Neural cell (in vitro differentiated cells): ENCODE measurements at regions not wholly inside any gene's neighbourhood (a gene's known extent, or its start where the extent isn't known, plus 50 kb on each side); places are given as distances from the start of the nearest gene placed in this dataset.

Source experiments
- H2AFZ ChIP-seq: fragments of 200-600, 300-800 bp; sonication (generic), shearing (Covaris generic); 2 replicates; pipeline ENCODE4 v1.6.0; 2014; ENCODE audit warnings: low read depth, mild to moderate bottlenecking, antibody characterized with exemption, low read length, moderate library complexity
- H3F3A ChIP-seq: fragments of 200-600 bp; shearing (Covaris generic); 2 replicates; pipeline ENCODE4 v1.6.1; 2016; ENCODE audit warnings: mild to moderate bottlenecking, moderate library complexity, mixed read lengths, antibody characterized with exemption, low read length; ENCODE audit not compliant: insufficient read depth, poor library complexity, severe bottlenecking
- H3K27ac ChIP-seq: fragments of 200-600, 300-800 bp; sonication (generic), shearing (Covaris generic); 2 replicates; pipeline ENCODE4 v1.5.1; 2014; ENCODE audit warnings: mild to moderate bottlenecking, low read length, moderate library complexity
- H3K27me3 ChIP-seq: fragments of 300-800, 200-600 bp; sonication (generic), shearing (Covaris generic); 2 replicates; pipeline ENCODE4 v1.6.0; 2014; ENCODE audit warnings: mild to moderate bottlenecking, low read depth, low read length, moderate library complexity; ENCODE audit not compliant: insufficient read depth
- H3K36me3 ChIP-seq: fragments of 300-800, 200-600 bp; sonication (generic), shearing (Covaris generic); 2 replicates; pipeline ENCODE4 v1.5.1; 2014; ENCODE audit warnings: mild to moderate bottlenecking, antibody characterized with exemption, low read length, moderate library complexity; ENCODE audit not compliant: insufficient read depth
- H3K4me2 ChIP-seq: fragments of 300-800, 200-600 bp; sonication (generic), shearing (Covaris generic); 2 replicates; pipeline ENCODE4 v1.6.0; 2014; ENCODE audit warnings: mild to moderate bottlenecking, low read length
- H3K4me3 ChIP-seq: fragments of 300-800, 200-600 bp; sonication (generic), shearing (Covaris generic); 2 replicates; pipeline ENCODE4 v1.5.1; 2014; ENCODE audit warnings: mild to moderate bottlenecking, low read length, moderate library complexity
- H3K79me2 ChIP-seq: fragments of 200-600 bp; shearing (Covaris generic); replicated peaks from 2 replicates; pipeline ENCODE4 v1.6.0; 2014; ENCODE audit warnings: mild to moderate bottlenecking, low read length, moderate library complexity; ENCODE audit not compliant: insufficient read depth
- H3K9ac ChIP-seq: fragments of 300-800, 200-600 bp; sonication (generic), shearing (Covaris generic); 2 replicates; pipeline ENCODE4 v1.6.1; 2016; ENCODE audit warnings: mild to moderate bottlenecking, low read length, mixed read lengths
- H3K9me2 ChIP-seq: fragments of 200-600 bp; shearing (Covaris generic); 2 replicates; pipeline ENCODE4 v1.6.1; 2016; ENCODE audit warnings: mild to moderate bottlenecking, low read length, mixed read lengths; ENCODE audit not compliant: insufficient read depth
- H3K9me3 ChIP-seq: fragments of 200-600, 300-800 bp; sonication (generic), shearing (Covaris generic); 2 replicates; pipeline ENCODE4 v1.6.1; 2016; ENCODE audit warnings: mild to moderate bottlenecking, mixed run types, low read length, moderate library complexity, mixed read lengths
- H4K20me1 ChIP-seq: fragments of 200-600 bp; shearing (Covaris generic); 2 replicates; pipeline ENCODE4 v1.6.1; 2016; ENCODE audit warnings: mild to moderate bottlenecking, mixed run types; ENCODE audit not compliant: insufficient read depth
- EP300 ChIP-seq: fragments of 450-650 bp; conservative IDR thresholded peaks from 2 replicates; pipeline ENCODE4 v1.6.1; 2014; ENCODE audit warnings: antibody characterized with exemption, mild to moderate bottlenecking, moderate library complexity; ENCODE audit not compliant: poor library complexity, severe bottlenecking
- EZH2 ChIP-seq: fragments of 200-600, 300-800 bp; shearing (Covaris generic), sonication (generic); IDR thresholded peaks from 2 replicates; pipeline ENCODE4 v1.6.1; 2014; ENCODE audit warnings: antibody characterized with exemption, low read length, borderline replicate concordance, mild to moderate bottlenecking; ENCODE audit not compliant: insufficient read depth, poor library complexity, severe bottlenecking
- RAD21 ChIP-seq: fragments of 450-650 bp; conservative IDR thresholded peaks from 2 replicates; pipeline ENCODE4 v1.6.1; 2014; ENCODE audit warnings: antibody characterized with exemption, mild to moderate bottlenecking, moderate library complexity
- SMC3 ChIP-seq: fragments of 450-650 bp; conservative IDR thresholded peaks from 2 replicates; pipeline ENCODE4 v1.6.1; 2014; ENCODE audit warnings: antibody characterized with exemption, mild to moderate bottlenecking, moderate library complexity; ENCODE audit not compliant: poor library complexity
- TAF1 ChIP-seq: IDR thresholded peaks from 2 replicates; pipeline ENCODE4 v1.6.1; 2012; ENCODE audit warnings: low read depth
- TF ChIP-seq, protein P1 (sequence below): IDR thresholded peaks from 2 replicates; pipeline ENCODE4 v1.6.1; 2012; ENCODE audit warnings: borderline replicate concordance

DNA sequence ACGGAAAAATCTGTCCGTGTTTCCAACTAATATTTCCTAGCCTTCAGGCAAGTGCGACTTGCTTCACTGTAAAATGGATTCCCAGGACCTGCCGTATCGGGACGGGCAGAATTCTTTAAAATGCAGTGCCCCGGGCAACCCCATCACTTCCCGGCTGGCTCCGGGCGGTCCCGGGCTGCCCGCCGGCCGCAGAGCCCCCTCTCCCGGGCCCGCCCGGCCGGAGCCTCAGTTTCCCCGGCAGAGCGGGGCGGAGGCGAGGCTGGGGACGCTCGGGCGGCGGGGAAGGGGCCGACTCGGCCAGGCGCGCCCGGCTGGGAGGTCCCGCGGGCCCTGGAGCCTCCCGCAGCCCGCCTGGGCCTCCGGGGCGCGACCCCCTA is 84.2 kb upstream of the WNT7B start:
- Histone ChIP-seq H2AFZ (no peak overlapping the region), H3F3A (no peaks in the 10 kb centered on the region), H3K4me3 (no peak overlapping the region), H3K36me3 (no peaks in the 10 kb centered on the region), H3K27ac (no peak overlapping the region), H3K9ac (no peak overlapping the region), H3K4me2 (no peak overlapping the region), H3K9me3 (no peaks in the 10 kb centered on the region), H4K20me1 (no peaks in the 10 kb centered on the region), H3K79me2 (no peaks in the 10 kb centered on the region), H3K27me3 (peaks cover 100% of the 10 kb centered on the region), H3K9me2 (no peaks in the 10 kb centered on the region)
- TF ChIP-seq RAD21 (no peak), EZH2 (peak; percentile 55)

DNA sequence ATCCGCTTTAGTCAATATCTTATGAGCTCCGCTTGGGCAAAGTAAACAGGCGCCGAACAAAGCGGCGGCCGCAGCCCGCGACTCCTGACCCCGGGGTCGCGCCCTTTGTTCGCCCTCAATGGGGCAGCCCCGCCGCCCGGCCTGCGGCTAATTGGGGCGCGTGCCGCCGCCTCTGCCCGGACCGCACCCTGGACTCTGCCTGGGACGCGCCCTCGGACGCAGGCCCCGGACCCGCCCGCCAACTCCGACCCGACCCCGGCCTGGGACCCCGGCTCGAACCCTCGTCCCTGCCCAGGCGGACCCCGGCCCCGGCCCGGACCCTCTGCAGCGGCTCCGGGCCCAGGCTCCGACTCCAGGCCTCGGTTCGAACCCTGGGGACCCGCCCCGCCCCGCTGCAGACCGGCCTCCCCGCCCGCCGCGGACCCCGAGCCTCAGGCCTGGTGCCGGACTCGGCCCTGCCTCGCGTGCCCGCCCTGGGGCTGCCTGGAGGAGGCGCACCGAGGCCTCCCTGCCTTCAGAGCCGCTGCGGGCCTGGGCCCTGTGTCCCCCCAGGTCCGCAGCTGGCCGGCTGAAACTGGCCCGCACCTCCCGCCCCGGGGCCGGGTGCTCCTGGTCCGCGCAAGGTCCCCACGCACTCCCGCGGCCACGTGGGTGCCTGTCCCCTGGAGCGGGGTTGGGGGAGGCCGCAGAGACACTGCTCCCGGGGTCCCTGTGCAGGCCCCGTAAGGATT is 84.7 kb upstream of the WNT7B start:
- Histone ChIP-seq H4K20me1 (no peaks in the 10 kb centered on the region), H3K9ac (no peak overlapping the region), H3K27ac (no peak overlapping the region), H3K9me2 (no peaks in the 10 kb centered on the region), H3K4me2 (no peak overlapping the region), H3F3A (no peaks in the 10 kb centered on the region), H3K79me2 (no peaks in the 10 kb centered on the region), H3K9me3 (no peaks in the 10 kb centered on the region), H3K27me3 (peaks cover 100% of the 10 kb centered on the region), H2AFZ (no peak overlapping the region), H3K36me3 (no peaks in the 10 kb centered on the region), H3K4me3 (no peak overlapping the region)
- TF ChIP-seq SMC3 (no peak), TAF1 (no peak), EZH2 (peak; percentile 77), RAD21 (no peak)
- TF ChIP-seq, protein P1, sequence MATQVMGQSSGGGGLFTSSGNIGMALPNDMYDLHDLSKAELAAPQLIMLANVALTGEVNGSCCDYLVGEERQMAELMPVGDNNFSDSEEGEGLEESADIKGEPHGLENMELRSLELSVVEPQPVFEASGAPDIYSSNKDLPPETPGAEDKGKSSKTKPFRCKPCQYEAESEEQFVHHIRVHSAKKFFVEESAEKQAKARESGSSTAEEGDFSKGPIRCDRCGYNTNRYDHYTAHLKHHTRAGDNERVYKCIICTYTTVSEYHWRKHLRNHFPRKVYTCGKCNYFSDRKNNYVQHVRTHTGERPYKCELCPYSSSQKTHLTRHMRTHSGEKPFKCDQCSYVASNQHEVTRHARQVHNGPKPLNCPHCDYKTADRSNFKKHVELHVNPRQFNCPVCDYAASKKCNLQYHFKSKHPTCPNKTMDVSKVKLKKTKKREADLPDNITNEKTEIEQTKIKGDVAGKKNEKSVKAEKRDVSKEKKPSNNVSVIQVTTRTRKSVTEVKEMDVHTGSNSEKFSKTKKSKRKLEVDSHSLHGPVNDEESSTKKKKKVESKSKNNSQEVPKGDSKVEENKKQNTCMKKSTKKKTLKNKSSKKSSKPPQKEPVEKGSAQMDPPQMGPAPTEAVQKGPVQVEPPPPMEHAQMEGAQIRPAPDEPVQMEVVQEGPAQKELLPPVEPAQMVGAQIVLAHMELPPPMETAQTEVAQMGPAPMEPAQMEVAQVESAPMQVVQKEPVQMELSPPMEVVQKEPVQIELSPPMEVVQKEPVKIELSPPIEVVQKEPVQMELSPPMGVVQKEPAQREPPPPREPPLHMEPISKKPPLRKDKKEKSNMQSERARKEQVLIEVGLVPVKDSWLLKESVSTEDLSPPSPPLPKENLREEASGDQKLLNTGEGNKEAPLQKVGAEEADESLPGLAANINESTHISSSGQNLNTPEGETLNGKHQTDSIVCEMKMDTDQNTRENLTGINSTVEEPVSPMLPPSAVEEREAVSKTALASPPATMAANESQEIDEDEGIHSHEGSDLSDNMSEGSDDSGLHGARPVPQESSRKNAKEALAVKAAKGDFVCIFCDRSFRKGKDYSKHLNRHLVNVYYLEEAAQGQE: no peak

DNA sequence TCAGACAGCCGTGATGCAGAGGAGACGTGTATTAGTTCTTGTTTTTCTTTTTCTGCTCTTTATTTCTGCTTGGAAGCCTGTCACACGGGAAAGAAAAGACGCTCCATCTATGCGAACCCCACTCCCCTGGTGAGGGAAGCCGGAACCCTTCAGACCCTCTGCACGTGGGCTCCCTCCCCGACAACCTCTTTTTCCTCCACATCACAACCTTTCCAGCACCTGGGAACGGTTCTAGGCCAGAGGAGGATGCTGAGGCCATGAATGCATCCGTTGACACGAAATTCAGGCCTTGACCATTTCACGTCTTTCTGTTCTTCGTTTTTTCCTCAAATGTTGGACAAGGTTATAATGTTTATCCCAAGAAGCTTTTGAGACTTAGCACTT is 85.3 kb upstream of the WNT7B start:
- Histone ChIP-seq H3K9me3 (no peaks in the 10 kb centered on the region), H3K9me2 (no peaks in the 10 kb centered on the region), H3K79me2 (no peaks in the 10 kb centered on the region), H3K27ac (no peak overlapping the region), H3K36me3 (no peaks in the 10 kb centered on the region), H3K9ac (no peak overlapping the region), H4K20me1 (no peaks in the 10 kb centered on the region), H2AFZ (no peak overlapping the region), H3F3A (no peaks in the 10 kb centered on the region), H3K4me2 (no peak overlapping the region), H3K4me3 (no peak overlapping the region), H3K27me3 (peaks cover 100% of the 10 kb centered on the region)
- no peak for TF ChIP-seq EP300
- no peak for TF ChIP-seq TAF1
- TF ChIP-seq, protein P1: no peak
